Keratinocyte (primary cell): ENCODE measurements at regions not wholly inside any gene's neighbourhood (a gene's known extent, or its start where the extent isn't known, plus 50 kb on each side); places are given as distances from the start of the nearest gene placed in this dataset.

ENCODE experiments used
- CTCF ChIP-seq, 3 experiments: IDR thresholded peaks in 1 of 3; conservative IDR thresholded peaks in 1 of 3; optimal IDR thresholded peaks in 1 of 3; 2 replicates in 2 of 3; 3 replicates in 1 of 3; pipeline versions ENCODE3 to v1.5.1; 2011; ENCODE audit warnings: low read length in 3 of 3, mild to moderate bottlenecking in 3 of 3, moderate library complexity in 2 of 3, control low read depth in 1 of 3, inconsistent platforms in 1 of 3; ENCODE audit not compliant: insufficient read depth in 2 of 3; ENCODE audit errors: extremely low read depth in 1 of 3
- EZH2 ChIP-seq: IDR thresholded peaks from one replicate; pipeline ENCODE4 v1.6.1; 2012; ENCODE audit warnings: inconsistent platforms, mild to moderate bottlenecking, low read length, moderate library complexity

GRCh38 chr12:33892425-33892824 is 129.9 kb upstream of the ALG10 start:
- TF ChIP-seq EZH2 (no peak), CTCF (optimal IDR thresholded peaks at IDR 0.05 in 1 of 3, IDR thresholded peaks at IDR 0.05 in 1 of 3, conservative IDR thresholded peaks at IDR 0.05 in 1 of 3; ENCODE audit: extremely low read depth in 1 of 3, insufficient read depth in 2 of 3, low read length in 3 of 3) (no peak)
